Erythroblast (primary cell): ENCODE measurements at regions not wholly inside any gene's neighbourhood (a gene's known extent, or its start where the extent isn't known, plus 50 kb on each side); places are given as distances from the start of the nearest gene placed in this dataset.

Source experiments
- GATA1 ChIP-seq: IDR thresholded peaks from 2 replicates; pipeline ENCODE4 v1.6.1; 2011; ENCODE audit warnings: low read depth, mild to moderate bottlenecking, control low read depth, low read length, moderate library complexity
- POLR2A ChIP-seq: IDR thresholded peaks from 2 replicates; pipeline ENCODE4 v1.6.1; 2011; ENCODE audit warnings: mild to moderate bottlenecking, low read length

DNA sequence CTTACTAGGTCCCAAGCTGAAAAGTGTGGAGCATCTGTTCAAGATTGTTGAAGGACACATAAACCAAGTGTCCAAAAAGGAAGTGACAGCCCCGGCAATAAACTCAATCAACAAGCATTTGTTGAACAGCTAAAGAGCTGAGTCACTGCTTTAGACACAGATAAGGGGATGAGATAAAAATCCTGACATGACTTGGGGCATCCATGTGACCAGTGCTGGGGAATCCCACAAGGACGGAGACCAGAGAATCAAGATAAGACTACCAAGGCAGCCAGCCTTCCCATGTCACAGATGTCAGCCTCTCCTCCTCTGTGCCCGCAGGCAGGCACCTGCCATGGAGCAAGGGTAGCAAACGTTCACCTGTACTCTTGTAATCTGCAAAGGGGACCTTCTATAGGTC, 118.6 kb upstream of the KAZN start:
- TF ChIP-seq POLR2A (no peak), GATA1 (no peak)
